B cell (primary cell): ENCODE measurements at regions not wholly inside any gene's neighbourhood (a gene's known extent, or its start where the extent isn't known, plus 50 kb on each side); places are given as distances from the start of the nearest gene placed in this dataset.

Experiments
- ATAC-seq: fragments of 200-7000 bp; cut with Tn5 transposase; one replicate; pipeline ENCODE4 v1.10.0; 2021; ENCODE audit warnings: low read depth, mild to moderate bottlenecking, moderate number of reproducible peaks, moderate library complexity
- CTCF ChIA-PET: fragments of 350-600 bp; sonication (Branson Sonifier 250); formaldehyde crosslinking; loops from one replicate; lab custom pipeline; 2021; ENCODE audit warnings: antibody characterized with exemption, inconsistent platforms; lab: Charles Lee
- POLR2A ChIA-PET: fragments of 350-600 bp; sonication (Branson Sonifier 250); formaldehyde crosslinking; loops from one replicate; lab custom pipeline; 2021; ENCODE audit warnings: antibody characterized with exemption; lab: Charles Lee
- DNase-seq: peaks from one replicate; pipeline ENCODE4 v3.0.0; 2013
- H2AFZ ChIP-seq: 2 replicates; pipeline ENCODE4 v1.6.1; 2012; ENCODE audit warnings: mild to moderate bottlenecking, low read depth, low read length; ENCODE audit not compliant: insufficient read depth, poor library complexity, severe bottlenecking
- H3K27ac ChIP-seq, 2 donors: 1 replicate in 1 of 2; 2 replicates in 1 of 2; pipeline ENCODE4 v1.5.1; 2012 to 2013; ENCODE audit warnings: low read length in 2 of 2, mild to moderate bottlenecking in 2 of 2, moderate library complexity in 1 of 2
- H3K27me3 ChIP-seq, 4 experiments: fragments of 200-600 bp in 1 of 4; sonication (generic) in 1 of 4; replicated peaks in 1 of 4; 1 replicate in 2 of 4; 2 replicates in 2 of 4; pipeline versions ENCODE4 v1.6.1 to v1.7.0; 2013 to 2016; ENCODE audit warnings: low read length in 3 of 4, mild to moderate bottlenecking in 2 of 4, mixed read lengths in 1 of 4, moderate library complexity in 1 of 4; ENCODE audit not compliant: insufficient read depth in 4 of 4, control insufficient read depth in 3 of 4; ENCODE audit errors: control extremely low read depth in 1 of 4
- H3K36me3 ChIP-seq, 2 experiments: replicated peaks in 1 of 2; 1 replicate in 1 of 2; 2 replicates in 1 of 2; pipeline versions ENCODE4 v1.6.1 to v1.7.1; 2013; ENCODE audit warnings: low read length in 1 of 2; ENCODE audit not compliant: insufficient read depth in 2 of 2, control insufficient read depth in 1 of 2; ENCODE audit errors: control extremely low read depth in 1 of 2, extremely low read depth in 1 of 2
- H3K4me1 ChIP-seq, 2 donors: fragments of 200-600 bp in 1 of 2; sonication (generic) in 1 of 2; 1 replicate in 1 of 2; 2 replicates in 1 of 2; pipeline versions ENCODE4 v1.5.1 to v1.6.1; 2013 to 2017; ENCODE audit warnings: low read length in 2 of 2; ENCODE audit not compliant: control insufficient read depth in 2 of 2, insufficient read depth in 2 of 2
- H3K4me2 ChIP-seq: replicated peaks from 2 replicates; pipeline ENCODE3; 2012; ENCODE audit warnings: mild to moderate bottlenecking, low read depth, low read length; ENCODE audit not compliant: poor library complexity, severe bottlenecking
- H3K4me3 ChIP-seq, 5 experiments: fragments of 200-600 bp in 1 of 5; sonication (generic) in 1 of 5; 1 replicate in 3 of 5; 2 replicates in 2 of 5; pipeline versions ENCODE4 v1.5.1 to v1.7.0; 2011 to 2016; ENCODE audit warnings: low read length in 4 of 5, mild to moderate bottlenecking in 4 of 5, low read depth in 2 of 5, control low read depth in 1 of 5, moderate library complexity in 1 of 5; ENCODE audit not compliant: insufficient read depth in 1 of 5; ENCODE audit errors: control extremely low read depth in 1 of 5, extremely low read depth in 1 of 5
- H3K79me2 ChIP-seq: fragments of 200-600 bp; sonication (generic); one replicate; pipeline ENCODE4 v1.6.0; 2016; ENCODE audit warnings: low read length; ENCODE audit not compliant: control insufficient read depth, insufficient read depth
- H3K9ac ChIP-seq: fragments of 200-600 bp; sonication (generic); 2 replicates; pipeline ENCODE4 v1.6.1; 2017; ENCODE audit warnings: mild to moderate bottlenecking, low read length, moderate library complexity
- H3K9me3 ChIP-seq, 3 donors: one replicate each; pipeline versions ENCODE4 v1.6.1 to v1.7.1; 2013; ENCODE audit warnings: low read length in 2 of 3; ENCODE audit not compliant: control insufficient read depth in 2 of 3, insufficient read depth in 1 of 3; ENCODE audit errors: control extremely low read depth in 1 of 3
- H4K20me1 ChIP-seq: 2 replicates; pipeline ENCODE4 v1.6.0; 2012; ENCODE audit warnings: mild to moderate bottlenecking, low read length; ENCODE audit not compliant: insufficient read depth, control insufficient read depth, poor library complexity, severe bottlenecking
- H3K27ac Mint-ChIP-seq: one replicate; pipeline ENCODE4 v1.8.0; 2021; ENCODE audit warnings: mixed read lengths
- H3K27me3 Mint-ChIP-seq: one replicate; pipeline ENCODE4 v1.8.0; 2021; ENCODE audit warnings: mixed read lengths
- H3K4me1 Mint-ChIP-seq: one replicate; pipeline ENCODE4 v1.8.0; 2021; ENCODE audit warnings: mixed read lengths
- H3K4me3 Mint-ChIP-seq: one replicate; pipeline ENCODE4 v1.8.0; 2021; ENCODE audit warnings: mixed read lengths
- H3K9me3 Mint-ChIP-seq: one replicate; pipeline ENCODE4 v1.8.0; 2022; ENCODE audit warnings: mixed read lengths; ENCODE audit not compliant: insufficient read depth
- EZH2 ChIP-seq: IDR thresholded peaks from 2 replicates; pipeline ENCODE4 v1.6.1; 2012; ENCODE audit warnings: borderline replicate concordance, low read depth, mild to moderate bottlenecking, moderate library complexity, low read length; ENCODE audit not compliant: insufficient read depth, poor library complexity, severe bottlenecking
- WGBS: methylation state at CpG from one replicate; pipeline ENCODE4 v1.1.5; 2013; ENCODE audit warnings: missing lambda C conversion rate; ENCODE audit not compliant: insufficient coverage; 5-methylcytosine and 5-hydroxymethylcytosine counted together
- intact Hi-C: fragments of 100-400 bp; cut with micrococcal nuclease; formaldehyde crosslinking; loops from one replicate; pipeline ENCODE4 v1.10.0; 2022
- TF ChIP-seq, protein P1 (sequence below): fragments of 200-600 bp; IDR thresholded peaks from one replicate; pipeline ENCODE4 v1.8.0; 2022; ENCODE audit warnings: antibody characterized with exemption, mild to moderate bottlenecking

DNA sequence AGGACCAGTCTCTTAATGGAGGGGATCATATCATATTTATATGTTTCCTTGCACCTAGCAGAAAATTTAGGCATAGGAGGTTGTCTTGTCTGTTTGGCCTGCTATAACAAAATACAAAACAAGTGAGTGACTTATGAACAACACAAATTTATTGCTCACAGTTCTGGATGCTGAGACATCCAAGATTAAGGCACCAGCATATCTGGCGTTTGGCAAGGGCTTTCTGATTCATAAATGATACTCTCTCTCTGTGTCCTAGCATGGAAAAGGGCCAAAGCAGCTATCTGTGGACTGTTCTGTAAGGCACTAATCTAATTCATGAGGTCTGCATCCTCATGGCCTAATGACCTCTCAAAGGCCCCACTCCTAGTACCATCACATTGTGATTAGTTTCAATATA lies 683.0 kb downstream of the NR2F2 start:
- H3K4me2 ChIP-seq = no peak overlapping the region
- no peaks in the 10 kb centered on the region for H3K9me3 ChIP-seq
- no peak overlapping the region for H3K4me3 ChIP-seq
- no peak for TF ChIP-seq EZH2
- TF ChIP-seq, protein P1, sequence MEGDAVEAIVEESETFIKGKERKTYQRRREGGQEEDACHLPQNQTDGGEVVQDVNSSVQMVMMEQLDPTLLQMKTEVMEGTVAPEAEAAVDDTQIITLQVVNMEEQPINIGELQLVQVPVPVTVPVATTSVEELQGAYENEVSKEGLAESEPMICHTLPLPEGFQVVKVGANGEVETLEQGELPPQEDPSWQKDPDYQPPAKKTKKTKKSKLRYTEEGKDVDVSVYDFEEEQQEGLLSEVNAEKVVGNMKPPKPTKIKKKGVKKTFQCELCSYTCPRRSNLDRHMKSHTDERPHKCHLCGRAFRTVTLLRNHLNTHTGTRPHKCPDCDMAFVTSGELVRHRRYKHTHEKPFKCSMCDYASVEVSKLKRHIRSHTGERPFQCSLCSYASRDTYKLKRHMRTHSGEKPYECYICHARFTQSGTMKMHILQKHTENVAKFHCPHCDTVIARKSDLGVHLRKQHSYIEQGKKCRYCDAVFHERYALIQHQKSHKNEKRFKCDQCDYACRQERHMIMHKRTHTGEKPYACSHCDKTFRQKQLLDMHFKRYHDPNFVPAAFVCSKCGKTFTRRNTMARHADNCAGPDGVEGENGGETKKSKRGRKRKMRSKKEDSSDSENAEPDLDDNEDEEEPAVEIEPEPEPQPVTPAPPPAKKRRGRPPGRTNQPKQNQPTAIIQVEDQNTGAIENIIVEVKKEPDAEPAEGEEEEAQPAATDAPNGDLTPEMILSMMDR = no peak
- ChIA-PET POLR2A (no interaction called here), CTCF (no interaction called here)
- no peaks in the 10 kb centered on the region for H3K27me3 Mint-ChIP-seq
- no peaks in the 10 kb centered on the region for H3K36me3 ChIP-seq
- no peak for ATAC-seq
- H3K9ac ChIP-seq = no peak overlapping the region
- no peak overlapping the region for H2AFZ ChIP-seq
- H3K4me1 ChIP-seq = no peaks in the 10 kb centered on the region
- peaks cover 2% of the 10 kb centered on the region for H3K9me3 Mint-ChIP-seq
- H4K20me1 ChIP-seq = no peaks in the 10 kb centered on the region
- no peak for DNase-seq
- WGBS = 67% methylated on average over 1 of the region's 1 CpG
- intact Hi-C loops = no loop called here
- no peak overlapping the region for H3K27ac ChIP-seq
- no peak overlapping the region for H3K27ac Mint-ChIP-seq
- H3K4me3 Mint-ChIP-seq = no peak overlapping the region
- H3K79me2 ChIP-seq = no peaks in the 10 kb centered on the region
- H3K4me1 Mint-ChIP-seq = no peaks in the 10 kb centered on the region
- H3K27me3 ChIP-seq = no peaks in the 10 kb centered on the region

- no peak for TF ChIP-seq EZH2
- TF ChIP-seq, protein P1 = no peak
Observed at GRCh38 chr15:97014001-97014400, 683.5 kb downstream of the NR2F2 start.

More at GRCh38 chr15:97014001-97014400, 683.5 kb downstream of the NR2F2 start:
- Mint-ChIP-seq H3K27ac (no peak overlapping the region), H3K4me3 (no peak overlapping the region), H3K4me1 (no peaks in the 10 kb centered on the region), H3K27me3 (no peaks in the 10 kb centered on the region), H3K9me3 (peaks cover 2% of the 10 kb centered on the region)
- Histone ChIP-seq H3K9me3 (no peaks in the 10 kb centered on the region), H3K4me3 (no peak overlapping the region), H3K4me2 (no peak overlapping the region), H3K36me3 (no peaks in the 10 kb centered on the region), H2AFZ (no peak overlapping the region), H3K79me2 (no peaks in the 10 kb centered on the region), H3K27me3 (no peaks in the 10 kb centered on the region), H4K20me1 (no peaks in the 10 kb centered on the region), H3K27ac (no peak overlapping the region), H3K4me1 (no peaks in the 10 kb centered on the region), H3K9ac (no peak overlapping the region)
- ATAC-seq (no peak), DNase-seq (no peak)
- ChIA-PET POLR2A (no interaction called here), CTCF (no interaction called here)
- intact Hi-C loops = no loop called here
- no CpG with 5 or more reads among the region's 2 CpGs for WGBS
